GM19372 (cell line): ENCODE measurements at regions not wholly inside any gene's neighbourhood (a gene's known extent, or its start where the extent isn't known, plus 50 kb on each side); places are given as distances from the start of the nearest gene placed in this dataset.
"Not testable (repeated sequence)": the region's sequence is repeated elsewhere in the genome, so short reads cannot be mapped to it uniquely, and the experiment has no call there.

Experiments used
- ATAC-seq: cut with Tn5 transposase; IDR thresholded peaks from one replicate; pipeline ENCODE4 v1.9.1; 2021; ENCODE audit warnings: mild to moderate bottlenecking, low read depth, moderate library complexity; ENCODE audit not compliant: unreplicated experiment

- ATAC-seq = not testable (repeated sequence)
Observed at GRCh38 chr10:78096486-78096885, 62.8 kb downstream of the RPS24 start.

- ATAC-seq = not testable (repeated sequence)
Observed at GRCh38 chr10:78102593-78102992, 68.9 kb downstream of the RPS24 start.

- no peak for ATAC-seq
Observed at GRCh38 chr10:78109210-78109609, 75.5 kb downstream of the RPS24 start.

GRCh38 chr10:78115135-78115853, 81.6 kb downstream of the RPS24 start:
- ATAC-seq = no peak

- ATAC-seq = no peak
Observed at GRCh38 chr10:78116361-78116760, 82.7 kb downstream of the RPS24 start.

GRCh38 chr10:78118591-78118990, 84.9 kb downstream of the RPS24 start:
- no peak for ATAC-seq

GRCh38 chr10:78121801-78122200, 88.1 kb downstream of the RPS24 start:
- no peak for ATAC-seq

- ATAC-seq = no peak
Observed at GRCh38 chr10:78124167-78124566, 90.5 kb downstream of the RPS24 start.

- no peak for ATAC-seq
Observed at GRCh38 chr10:78129211-78129610, 95.5 kb downstream of the RPS24 start.

- no peak for ATAC-seq
Observed at GRCh38 chr10:78130966-78131710, 97.5 kb downstream of the RPS24 start.

- no peak for ATAC-seq
Observed at GRCh38 chr10:78134773-78135306, 101.2 kb downstream of the RPS24 start.

- no peak for ATAC-seq
Observed at GRCh38 chr10:78137147-78137546, 103.5 kb downstream of the RPS24 start.

GRCh38 chr10:78139341-78139740, 105.7 kb downstream of the RPS24 start:
- ATAC-seq = no peak

- no peak for ATAC-seq
Observed at GRCh38 chr10:78140066-78140630, 106.5 kb downstream of the RPS24 start.

GRCh38 chr10:78143576-78143975, 109.9 kb downstream of the RPS24 start:
- ATAC-seq = no peak

- ATAC-seq = no peak
Observed at GRCh38 chr10:78146200-78146599, 112.5 kb downstream of the RPS24 start.

- ATAC-seq = no peak
Observed at GRCh38 chr10:78147202-78147601, 113.5 kb downstream of the RPS24 start.

GRCh38 chr10:78148216-78148960, 114.7 kb downstream of the RPS24 start:
- ATAC-seq = no peak

- no peak for ATAC-seq
Observed at GRCh38 chr10:78148961-78149612, 115.4 kb downstream of the RPS24 start.

GRCh38 chr10:78150756-78151155, 117.1 kb downstream of the RPS24 start:
- no peak for ATAC-seq
